ENCODE measurements at regions not wholly inside any gene's neighbourhood (a gene's known extent, or its start where the extent isn't known, plus 50 kb on each side); places are given as distances from the start of the nearest gene placed in this dataset.

DNA sequence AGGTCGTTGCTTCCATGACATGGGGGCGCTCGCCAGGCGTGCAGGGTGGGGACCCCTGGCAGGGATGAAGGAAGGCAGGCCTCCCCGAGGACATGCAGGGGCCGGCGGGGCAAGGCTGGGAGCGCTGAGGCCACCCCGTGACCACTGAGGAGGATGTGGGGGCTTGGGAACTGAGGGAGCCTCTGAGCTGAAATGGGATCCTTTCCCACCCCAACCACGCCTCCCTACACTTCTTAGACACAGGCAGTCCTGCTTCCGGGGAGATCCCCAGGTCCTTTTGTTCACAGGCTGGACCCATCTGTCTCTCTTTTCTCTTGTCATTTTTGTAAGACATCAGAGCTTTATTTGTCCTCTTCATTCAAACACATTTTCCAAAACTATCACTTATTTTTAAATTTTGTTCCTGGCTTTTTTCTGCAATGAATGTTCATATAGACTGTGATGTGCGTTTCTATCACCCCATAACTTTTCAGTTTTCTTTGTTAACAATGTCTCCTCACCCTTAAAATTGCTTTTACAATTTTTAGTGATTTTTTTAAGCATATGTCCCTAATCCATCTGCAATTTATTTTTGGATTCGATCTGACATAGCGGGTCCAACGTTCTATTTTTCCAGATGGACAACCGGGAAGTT, 156.7 kb upstream of the BACE2 start:
- Mint-ChIP-seq H3K4me1 (no peaks in the 10 kb centered on the region), H3K4me3 (no peak overlapping the region), H3K27me3 (no peaks in the 10 kb centered on the region), H3K9me3 (ENCODE audit: insufficient read depth) (no peaks in the 10 kb centered on the region), H3K27ac (no peak overlapping the region)
- no peak for DNase-seq
- ChIA-PET POLR2A (no interaction called here), CTCF (no interaction called here)
- no peak for ATAC-seq (ENCODE audit: low read depth)
- no peak overlapping the region for H3K9ac ChIP-seq (ENCODE audit: low read length)
- H3K36me3 ChIP-seq (replicated peaks in 1 of 2; ENCODE audit: control extremely low read depth in 1 of 2, control insufficient read depth in 1 of 2, extremely low read depth in 1 of 2, insufficient read depth in 2 of 2, low read length in 1 of 2): no peaks in the 10 kb centered on the region
- no peak overlapping the region for H3K4me3 ChIP-seq (ENCODE audit: control extremely low read depth in 1 of 5, extremely low read depth in 1 of 5, insufficient read depth in 1 of 5, low read depth in 2 of 5, low read length in 4 of 5)
- H2AFZ ChIP-seq (ENCODE audit: insufficient read depth, low read depth, low read length, poor library complexity, severe bottlenecking): no peak overlapping the region
- H3K79me2 ChIP-seq (ENCODE audit: control insufficient read depth, insufficient read depth, low read length): no peaks in the 10 kb centered on the region
- H3K27me3 ChIP-seq (replicated peaks in 1 of 4; ENCODE audit: control extremely low read depth in 1 of 4, control insufficient read depth in 3 of 4, insufficient read depth in 4 of 4, low read length in 3 of 4): no peaks in the 10 kb centered on the region
- 88% methylated on average over 9 of the region's 16 CpGs for WGBS (ENCODE audit: insufficient coverage)
- H3K4me2 ChIP-seq (replicated peaks; ENCODE audit: low read depth, low read length, poor library complexity, severe bottlenecking): no peak overlapping the region
- H3K4me1 ChIP-seq (ENCODE audit: control insufficient read depth in 2 of 2, insufficient read depth in 2 of 2, low read length in 2 of 2): no peaks in the 10 kb centered on the region
- intact Hi-C loops (cut with micrococcal nuclease): no loop called here
- H3K27ac ChIP-seq (ENCODE audit: low read length in 2 of 2): no peak overlapping the region
- H3K9me3 ChIP-seq (ENCODE audit: control extremely low read depth in 1 of 3, control insufficient read depth in 2 of 3, insufficient read depth in 1 of 3, low read length in 2 of 3): peaks cover 0 to 12% (median 0%) of the 10 kb centered on the region in 3 donors
- H4K20me1 ChIP-seq (ENCODE audit: control insufficient read depth, insufficient read depth, low read length, poor library complexity, severe bottlenecking): no peaks in the 10 kb centered on the region
- TF ChIP-seq EZH2 (IDR thresholded peaks at IDR 0.05; ENCODE audit: borderline replicate concordance, insufficient read depth, low read depth, low read length, poor library complexity, severe bottlenecking): no peak
- TF ChIP-seq, protein P1, sequence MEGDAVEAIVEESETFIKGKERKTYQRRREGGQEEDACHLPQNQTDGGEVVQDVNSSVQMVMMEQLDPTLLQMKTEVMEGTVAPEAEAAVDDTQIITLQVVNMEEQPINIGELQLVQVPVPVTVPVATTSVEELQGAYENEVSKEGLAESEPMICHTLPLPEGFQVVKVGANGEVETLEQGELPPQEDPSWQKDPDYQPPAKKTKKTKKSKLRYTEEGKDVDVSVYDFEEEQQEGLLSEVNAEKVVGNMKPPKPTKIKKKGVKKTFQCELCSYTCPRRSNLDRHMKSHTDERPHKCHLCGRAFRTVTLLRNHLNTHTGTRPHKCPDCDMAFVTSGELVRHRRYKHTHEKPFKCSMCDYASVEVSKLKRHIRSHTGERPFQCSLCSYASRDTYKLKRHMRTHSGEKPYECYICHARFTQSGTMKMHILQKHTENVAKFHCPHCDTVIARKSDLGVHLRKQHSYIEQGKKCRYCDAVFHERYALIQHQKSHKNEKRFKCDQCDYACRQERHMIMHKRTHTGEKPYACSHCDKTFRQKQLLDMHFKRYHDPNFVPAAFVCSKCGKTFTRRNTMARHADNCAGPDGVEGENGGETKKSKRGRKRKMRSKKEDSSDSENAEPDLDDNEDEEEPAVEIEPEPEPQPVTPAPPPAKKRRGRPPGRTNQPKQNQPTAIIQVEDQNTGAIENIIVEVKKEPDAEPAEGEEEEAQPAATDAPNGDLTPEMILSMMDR (IDR thresholded peaks at IDR 0.05): no peak

DNA sequence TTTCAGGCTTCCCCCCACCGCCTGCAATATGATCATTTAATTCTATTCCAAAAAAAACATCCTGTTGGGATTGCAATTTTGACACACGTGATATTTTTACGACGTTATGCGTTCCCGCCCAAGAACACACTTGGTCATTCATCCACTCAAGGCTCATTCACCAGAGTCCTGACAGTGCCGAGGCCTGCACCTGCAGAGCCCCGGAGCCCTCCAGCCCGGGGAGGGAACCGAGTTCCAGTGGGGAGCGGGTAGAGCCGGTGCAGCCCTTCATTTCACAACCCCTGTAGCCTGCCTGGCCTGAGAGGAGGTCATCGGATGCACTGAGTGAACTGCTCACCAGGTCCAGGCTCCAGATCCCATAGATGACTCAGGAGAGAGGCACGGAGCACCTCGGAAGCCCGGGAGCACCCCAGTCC, 156.0 kb upstream of the BACE2 start:
- ATAC-seq (ENCODE audit: low read depth): no peak
- 91% methylated on average over 16 of the region's 16 CpGs for WGBS (ENCODE audit: insufficient coverage)
- intact Hi-C loops (cut with micrococcal nuclease): no loop called here

More for the DNA sequence above, 156.0 kb upstream of the BACE2 start:
- Histone ChIP-seq H3K27ac (ENCODE audit: low read length in 2 of 2) (no peak overlapping the region), H3K27me3 (replicated peaks in 1 of 4; ENCODE audit: control extremely low read depth in 1 of 4, control insufficient read depth in 3 of 4, insufficient read depth in 4 of 4, low read length in 3 of 4) (no peaks in the 10 kb centered on the region), H3K36me3 (replicated peaks in 1 of 2; ENCODE audit: control extremely low read depth in 1 of 2, control insufficient read depth in 1 of 2, extremely low read depth in 1 of 2, insufficient read depth in 2 of 2, low read length in 1 of 2) (no peaks in the 10 kb centered on the region), H3K9me3 (ENCODE audit: control extremely low read depth in 1 of 3, control insufficient read depth in 2 of 3, insufficient read depth in 1 of 3, low read length in 2 of 3) (peaks cover 0 to 12% (median 0%) of the 10 kb centered on the region in 3 donors), H3K9ac (ENCODE audit: low read length) (no peak overlapping the region), H2AFZ (ENCODE audit: insufficient read depth, low read depth, low read length, poor library complexity, severe bottlenecking) (no peak overlapping the region), H3K4me2 (replicated peaks; ENCODE audit: low read depth, low read length, poor library complexity, severe bottlenecking) (no peak overlapping the region), H3K79me2 (ENCODE audit: control insufficient read depth, insufficient read depth, low read length) (no peaks in the 10 kb centered on the region), H4K20me1 (ENCODE audit: control insufficient read depth, insufficient read depth, low read length, poor library complexity, severe bottlenecking) (no peaks in the 10 kb centered on the region), H3K4me1 (ENCODE audit: control insufficient read depth in 2 of 2, insufficient read depth in 2 of 2, low read length in 2 of 2) (no peaks in the 10 kb centered on the region), H3K4me3 (ENCODE audit: control extremely low read depth in 1 of 5, extremely low read depth in 1 of 5, insufficient read depth in 1 of 5, low read depth in 2 of 5, low read length in 4 of 5) (no peak overlapping the region)
- H3K4me3 Mint-ChIP-seq: no peak overlapping the region
- H3K4me1 Mint-ChIP-seq: no peaks in the 10 kb centered on the region
- H3K27ac Mint-ChIP-seq: no peak overlapping the region
- POLR2A ChIA-PET: no interaction called here
- TF ChIP-seq EZH2 (IDR thresholded peaks at IDR 0.05; ENCODE audit: borderline replicate concordance, insufficient read depth, low read depth, low read length, poor library complexity, severe bottlenecking): no peak
- TF ChIP-seq, protein P1 (IDR thresholded peaks at IDR 0.05): no peak
- no peaks in the 10 kb centered on the region for H3K27me3 Mint-ChIP-seq
- DNase-seq: no peak
- CTCF ChIA-PET: no interaction called here
- H3K9me3 Mint-ChIP-seq (ENCODE audit: insufficient read depth): no peaks in the 10 kb centered on the region
